Effector memory CD8-positive, alpha-beta T cell (primary cell): ENCODE measurements at regions not wholly inside any gene's neighbourhood (a gene's known extent, or its start where the extent isn't known, plus 50 kb on each side); places are given as distances from the start of the nearest gene placed in this dataset.
"Not testable (repeated sequence)": the region's sequence is repeated elsewhere in the genome, so short reads cannot be mapped to it uniquely, and the experiment has no call there.

Experiments
- ATAC-seq: fragments of 150-1000 bp; cut with Tn5 transposase; replicated peaks from 2 replicates; pipeline ENCODE4 v1.10.0; 2021; ENCODE audit warnings: mild to moderate bottlenecking, moderate library complexity
- DNase-seq, 3 experiments: peaks; one replicate each; pipeline ENCODE4 v3.0.0; 2021
- H3K27ac Mint-ChIP-seq, 2 donors: one replicate each; pipeline ENCODE4 v1.8.0; 2022; ENCODE audit warnings: mild to moderate bottlenecking in 2 of 2, mixed read lengths in 2 of 2, moderate library complexity in 2 of 2
- H3K27me3 Mint-ChIP-seq, 2 donors: one replicate each; pipeline ENCODE4 v1.8.0; 2022; ENCODE audit warnings: mixed read lengths in 2 of 2
- H3K36me3 Mint-ChIP-seq: one replicate; pipeline ENCODE4 v1.8.0; 2022; ENCODE audit warnings: mild to moderate bottlenecking, moderate library complexity, mixed read lengths; ENCODE audit not compliant: insufficient read depth
- H3K4me1 Mint-ChIP-seq, 2 donors: one replicate each; pipeline ENCODE4 v1.8.0; 2022; ENCODE audit warnings: low read depth in 2 of 2, mixed read lengths in 2 of 2
- H3K4me3 Mint-ChIP-seq, 2 donors: one replicate each; pipeline ENCODE4 v1.8.0; 2022; ENCODE audit warnings: mild to moderate bottlenecking in 2 of 2, mixed read lengths in 2 of 2, moderate library complexity in 2 of 2
- H3K9me3 Mint-ChIP-seq, 2 donors: one replicate each; pipeline ENCODE4 v1.8.0; 2022; ENCODE audit warnings: mixed read lengths in 2 of 2

DNA sequence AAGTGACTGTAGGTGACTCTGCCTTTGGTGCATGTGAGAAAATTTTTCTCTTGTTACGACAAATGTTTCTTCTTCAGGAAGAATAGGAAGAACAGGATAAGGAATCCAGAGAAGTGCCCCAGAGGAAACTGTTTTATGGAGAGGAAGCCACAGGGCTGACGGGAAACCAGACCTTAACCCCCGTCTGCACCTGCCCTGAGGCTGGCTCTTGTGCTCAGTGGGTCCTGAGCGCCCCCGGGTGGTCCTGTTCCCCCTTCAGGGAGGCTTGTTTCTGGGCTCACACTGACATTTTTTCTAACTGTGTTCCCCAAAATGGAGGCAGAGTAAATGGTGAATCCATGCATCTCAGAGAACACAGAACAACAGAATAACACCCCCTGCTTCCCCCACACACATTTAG lies 691.8 kb downstream of the TMEM121 start:
- H3K27me3 Mint-ChIP-seq: peaks cover 14 to 65% of the 10 kb centered on the region in 2 donors
- DNase-seq (no peak), ATAC-seq (no peak)
- H3K27ac Mint-ChIP-seq: no peak overlapping the region
- H3K4me3 Mint-ChIP-seq: no peak overlapping the region
- no peaks in the 10 kb centered on the region for H3K36me3 Mint-ChIP-seq
- peaks cover 2 to 7% of the 10 kb centered on the region in 2 donors for H3K4me1 Mint-ChIP-seq
- no peaks in the 10 kb centered on the region for H3K9me3 Mint-ChIP-seq

DNA sequence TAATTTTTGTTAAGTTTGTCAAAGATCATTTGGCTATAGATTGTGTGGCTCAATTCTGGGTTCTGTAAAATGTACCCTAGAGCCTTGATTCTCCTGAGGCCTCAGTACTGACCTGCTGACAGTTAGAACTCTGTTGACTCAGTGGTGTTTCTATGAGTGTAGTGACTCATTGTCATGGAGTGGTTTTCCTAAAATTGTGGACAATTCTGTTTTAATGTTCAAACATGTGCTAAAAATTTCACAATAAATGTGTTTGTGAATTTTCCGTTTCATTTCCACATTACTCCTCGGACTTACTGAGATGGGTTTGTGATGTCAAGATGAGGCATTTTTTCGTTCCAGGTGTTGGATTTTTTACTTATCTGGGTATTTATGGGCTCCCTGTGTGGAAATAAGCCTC lies 695.9 kb downstream of the TMEM121 start:
- Mint-ChIP-seq H3K9me3 (no peaks in the 10 kb centered on the region), H3K27me3 (peaks cover 22 to 54% of the 10 kb centered on the region in 2 donors), H3K4me1 (peaks cover 4 to 11% of the 10 kb centered on the region in 2 donors), H3K4me3 (no peak overlapping the region), H3K27ac (peak overlapping the region in 1 of 2 donors; percentile 71), H3K36me3 (no peaks in the 10 kb centered on the region)
- DNase-seq (no peak), ATAC-seq (no peak)

DNA sequence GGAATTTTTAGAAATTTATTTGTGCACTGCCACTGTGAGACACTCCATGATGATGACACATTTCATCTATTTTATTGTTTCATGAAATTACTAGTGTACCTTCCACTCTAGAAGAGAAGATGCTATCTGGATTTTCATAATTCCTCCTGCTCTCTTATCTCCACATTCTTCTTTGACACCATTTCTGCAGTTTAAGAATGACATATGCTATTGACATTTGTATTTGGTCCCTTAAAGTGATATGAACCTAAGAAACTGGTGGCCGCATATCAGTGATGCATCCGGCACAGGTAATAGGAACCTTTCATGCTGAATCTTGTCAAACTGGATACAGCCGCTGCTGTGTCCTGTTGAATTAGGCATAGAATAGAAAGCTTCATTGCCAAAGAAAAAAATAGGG lies 696.3 kb downstream of the TMEM121 start:
- peaks cover 22 to 55% of the 10 kb centered on the region in 2 donors for H3K27me3 Mint-ChIP-seq

DNA sequence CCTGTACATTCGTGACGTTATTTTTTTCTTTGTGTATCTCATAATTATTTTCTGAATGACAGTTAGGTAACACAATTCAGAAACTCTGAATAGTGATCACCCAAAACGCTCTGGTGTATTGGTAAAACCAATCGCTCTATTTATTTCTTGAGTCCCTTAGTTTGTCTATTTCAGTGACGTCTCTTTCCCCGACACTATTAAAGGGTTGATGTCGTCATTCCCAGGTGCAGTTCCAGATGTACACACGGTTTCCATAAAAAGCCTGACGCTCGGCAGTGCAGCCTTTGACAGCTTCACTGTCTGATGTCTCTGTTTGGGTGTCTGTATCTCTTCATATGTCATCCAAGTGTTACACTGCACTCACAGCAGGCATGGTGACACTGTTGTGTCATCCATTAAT lies 701.4 kb downstream of the TMEM121 start:
- no peak overlapping the region for H3K27ac Mint-ChIP-seq
- H3K9me3 Mint-ChIP-seq: no peaks in the 10 kb centered on the region
- DNase-seq (no peak), ATAC-seq (no peak)
- no peak overlapping the region for H3K4me3 Mint-ChIP-seq
- peaks cover 8 to 28% of the 10 kb centered on the region in 2 donors for H3K27me3 Mint-ChIP-seq
- peaks cover 3 to 5% of the 10 kb centered on the region in 2 donors for H3K4me1 Mint-ChIP-seq
- H3K36me3 Mint-ChIP-seq: no peaks in the 10 kb centered on the region

More for the DNA sequence above, 696.3 kb downstream of the TMEM121 start:
- no peak for ATAC-seq
- Mint-ChIP-seq H3K36me3 (no peaks in the 10 kb centered on the region), H3K4me3 (no peak overlapping the region), H3K9me3 (no peaks in the 10 kb centered on the region), H3K27ac (peak overlapping the region in 1 of 2 donors; percentile 71), H3K4me1 (peaks cover 4 to 11% of the 10 kb centered on the region in 2 donors)
- DNase-seq: no peak

DNA sequence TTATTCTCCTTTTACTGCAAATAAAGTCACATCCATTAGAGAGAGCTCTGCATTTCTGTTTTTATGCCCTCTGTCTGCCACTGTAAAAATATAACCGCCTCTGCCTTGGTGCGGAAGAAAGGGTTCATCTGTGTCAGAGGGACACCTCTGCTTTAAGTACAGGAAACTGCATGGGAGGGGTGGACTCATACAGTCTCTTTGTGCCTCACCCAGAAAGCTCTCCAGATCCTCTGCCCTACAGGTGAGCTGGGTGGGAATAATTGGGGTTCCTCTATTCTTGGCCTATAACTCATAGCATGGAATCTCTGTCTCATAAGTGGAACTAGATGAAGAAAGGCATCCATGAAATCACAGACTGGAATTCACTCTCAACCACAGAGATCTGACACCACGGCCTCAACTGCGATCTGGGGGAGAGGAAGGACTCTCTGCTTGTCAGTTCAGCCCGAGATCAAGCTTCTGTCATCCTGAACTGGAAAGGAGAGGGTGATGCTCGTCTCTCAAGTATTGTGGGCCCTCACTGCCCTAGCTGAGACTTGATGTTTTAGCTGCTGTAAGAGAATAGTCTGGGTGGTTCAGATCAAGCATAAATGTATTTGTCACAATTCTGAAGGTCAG lies 702.3 kb downstream of the TMEM121 start:
- H3K4me3 Mint-ChIP-seq: no peak overlapping the region
- no peaks in the 10 kb centered on the region for H3K36me3 Mint-ChIP-seq
- no peak overlapping the region for H3K27ac Mint-ChIP-seq
- H3K27me3 Mint-ChIP-seq: peaks cover 7 to 24% of the 10 kb centered on the region in 2 donors
- H3K9me3 Mint-ChIP-seq: no peaks in the 10 kb centered on the region
- peaks cover 3 to 4% of the 10 kb centered on the region in 2 donors for H3K4me1 Mint-ChIP-seq
- DNase-seq (no peak), ATAC-seq (peak; percentile 60)

DNA sequence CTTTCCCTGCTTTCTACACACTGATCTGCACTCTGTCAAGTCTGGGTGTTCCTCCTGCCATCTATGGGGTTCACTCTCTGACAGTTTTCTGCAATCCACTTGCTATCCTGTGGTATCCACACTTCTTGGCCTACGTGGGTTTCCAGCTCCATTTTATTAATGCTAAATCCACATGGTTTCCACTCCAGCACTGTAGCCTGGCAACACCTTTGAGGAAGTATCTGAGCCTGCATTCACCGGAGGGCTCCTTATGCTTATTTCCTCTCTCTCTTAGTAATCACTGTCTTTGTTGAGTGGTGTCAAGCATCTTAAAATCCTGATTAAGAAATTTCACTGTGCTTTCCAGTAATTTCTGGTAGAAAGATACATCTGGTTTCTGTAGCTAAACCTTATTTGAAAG lies 703.7 kb downstream of the TMEM121 start:
- Mint-ChIP-seq H3K27ac (no peak overlapping the region), H3K27me3 (peaks cover 0 to 24% of the 10 kb centered on the region in 2 donors), H3K9me3 (no peaks in the 10 kb centered on the region), H3K4me1 (peaks cover 4 to 10% of the 10 kb centered on the region in 2 donors), H3K4me3 (no peak overlapping the region), H3K36me3 (no peaks in the 10 kb centered on the region)
- DNase-seq (no peak), ATAC-seq (no peak)

DNA sequence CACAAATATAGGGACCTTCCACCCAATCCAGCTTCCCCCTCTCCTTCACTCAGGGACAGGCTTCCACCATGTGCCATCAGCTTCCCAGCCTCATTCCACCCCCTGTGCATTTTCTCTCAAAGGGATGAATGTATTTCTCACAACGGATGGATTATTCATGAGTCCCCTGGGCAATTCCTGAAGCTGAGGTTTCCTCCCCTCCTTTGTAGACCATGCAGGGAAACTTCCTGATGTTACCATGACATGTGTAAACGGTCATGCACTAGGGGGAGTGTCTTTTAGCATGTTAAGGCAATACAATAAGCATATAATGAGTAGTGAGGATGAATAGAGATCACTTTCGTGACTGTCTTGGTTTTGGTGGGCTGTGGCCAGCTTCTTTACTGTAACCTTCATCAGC lies 706.8 kb downstream of the TMEM121 start:
- not testable (repeated sequence) for H3K4me3 Mint-ChIP-seq, H3K36me3 Mint-ChIP-seq, H3K9me3 Mint-ChIP-seq, H3K27ac Mint-ChIP-seq, ATAC-seq, DNase-seq
- Mint-ChIP-seq H3K4me1 (peaks cover 8 to 15% of the 10 kb centered on the region in 2 donors), H3K27me3 (peaks cover 7 to 18% of the 10 kb centered on the region in 2 donors)

DNA sequence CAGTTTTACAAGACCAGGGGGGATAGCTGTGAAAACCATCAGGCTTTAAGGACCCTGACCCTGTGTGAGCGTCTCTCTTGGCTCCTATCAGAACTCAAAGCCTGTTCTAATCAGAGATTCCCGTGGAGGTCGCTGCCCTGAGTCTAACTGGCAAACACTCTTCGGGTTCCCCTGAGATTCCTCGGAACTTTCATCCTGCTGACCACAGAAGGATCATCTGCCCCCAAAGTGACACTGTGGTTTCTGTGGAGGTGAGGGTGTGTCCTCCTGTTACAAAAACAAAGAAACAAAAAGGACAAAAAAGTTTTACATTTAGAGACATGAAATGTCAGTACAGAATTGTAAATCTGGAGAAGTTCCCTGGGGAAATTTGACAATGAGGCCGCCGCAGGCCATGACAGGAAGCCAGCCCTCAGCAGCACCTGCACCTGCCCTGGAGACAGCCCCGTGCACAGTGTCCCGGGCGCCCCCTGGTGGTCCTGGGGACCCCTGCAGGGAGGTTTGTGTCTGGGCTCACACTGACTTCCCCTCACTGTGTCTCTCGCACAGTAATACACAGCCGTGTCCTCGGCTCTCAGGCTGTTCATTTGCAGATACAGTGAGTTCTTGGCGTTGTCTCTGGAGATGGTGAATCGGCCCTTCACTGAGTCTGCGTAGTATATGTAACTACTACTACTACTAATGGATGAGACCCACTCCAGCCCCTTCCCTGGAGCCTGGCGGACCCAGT lies 708.3 kb downstream of the TMEM121 start:
- H3K9me3 Mint-ChIP-seq, H3K27ac Mint-ChIP-seq, H3K36me3 Mint-ChIP-seq, H3K4me3 Mint-ChIP-seq: not testable (repeated sequence)
- peaks cover 8 to 13% of the 10 kb centered on the region in 2 donors for H3K4me1 Mint-ChIP-seq
- peak in 1 of 3 experiments; percentile 3 for DNase-seq
- peak; percentile 62 for ATAC-seq
- peaks cover 17 to 22% of the 10 kb centered on the region in 2 donors for H3K27me3 Mint-ChIP-seq

DNA sequence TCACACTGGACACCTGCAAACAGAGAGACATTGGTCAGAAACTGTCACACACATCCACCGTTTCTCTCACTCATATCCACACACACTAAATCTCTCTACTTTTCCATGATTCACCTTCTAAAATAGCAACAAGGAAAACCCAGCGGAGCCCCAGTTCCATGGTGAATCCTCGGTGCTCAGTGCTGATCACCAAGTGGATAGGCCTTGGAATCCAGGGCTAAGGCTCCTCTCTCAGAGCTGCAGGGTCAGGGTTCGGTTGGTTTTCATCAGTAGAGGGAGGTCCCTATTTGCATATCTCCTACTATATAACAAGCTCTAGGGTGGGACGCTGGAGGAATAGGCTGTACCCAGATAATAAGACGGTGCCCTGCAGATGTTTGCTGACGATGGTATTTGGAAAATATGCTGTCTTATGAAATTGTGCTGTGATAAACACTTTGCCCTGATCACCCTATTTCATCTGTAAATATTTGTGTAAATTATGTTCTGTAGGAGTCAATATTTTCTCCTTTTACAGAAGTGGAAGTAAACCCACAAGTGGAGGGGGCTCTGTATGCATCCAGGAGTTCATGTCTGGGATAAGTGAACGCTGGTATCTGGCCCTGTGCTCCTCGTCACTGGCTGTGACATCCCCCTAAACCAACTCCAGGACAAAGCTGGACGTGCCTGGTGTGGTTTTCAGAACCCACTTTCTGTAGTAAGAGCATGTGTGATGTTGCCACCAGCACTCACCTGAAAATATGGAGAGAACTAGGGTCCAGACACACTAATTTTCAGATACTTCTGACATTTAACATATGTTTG lies 709.2 kb downstream of the TMEM121 start:
- Mint-ChIP-seq H3K27ac (no peak overlapping the region), H3K27me3 (peaks cover 25 to 31% of the 10 kb centered on the region in 2 donors), H3K4me3 (no peak overlapping the region), H3K36me3 (no peaks in the 10 kb centered on the region), H3K4me1 (peaks cover 8 to 13% of the 10 kb centered on the region in 2 donors), H3K9me3 (no peaks in the 10 kb centered on the region)
- ATAC-seq (no peak), DNase-seq (no peak)

DNA sequence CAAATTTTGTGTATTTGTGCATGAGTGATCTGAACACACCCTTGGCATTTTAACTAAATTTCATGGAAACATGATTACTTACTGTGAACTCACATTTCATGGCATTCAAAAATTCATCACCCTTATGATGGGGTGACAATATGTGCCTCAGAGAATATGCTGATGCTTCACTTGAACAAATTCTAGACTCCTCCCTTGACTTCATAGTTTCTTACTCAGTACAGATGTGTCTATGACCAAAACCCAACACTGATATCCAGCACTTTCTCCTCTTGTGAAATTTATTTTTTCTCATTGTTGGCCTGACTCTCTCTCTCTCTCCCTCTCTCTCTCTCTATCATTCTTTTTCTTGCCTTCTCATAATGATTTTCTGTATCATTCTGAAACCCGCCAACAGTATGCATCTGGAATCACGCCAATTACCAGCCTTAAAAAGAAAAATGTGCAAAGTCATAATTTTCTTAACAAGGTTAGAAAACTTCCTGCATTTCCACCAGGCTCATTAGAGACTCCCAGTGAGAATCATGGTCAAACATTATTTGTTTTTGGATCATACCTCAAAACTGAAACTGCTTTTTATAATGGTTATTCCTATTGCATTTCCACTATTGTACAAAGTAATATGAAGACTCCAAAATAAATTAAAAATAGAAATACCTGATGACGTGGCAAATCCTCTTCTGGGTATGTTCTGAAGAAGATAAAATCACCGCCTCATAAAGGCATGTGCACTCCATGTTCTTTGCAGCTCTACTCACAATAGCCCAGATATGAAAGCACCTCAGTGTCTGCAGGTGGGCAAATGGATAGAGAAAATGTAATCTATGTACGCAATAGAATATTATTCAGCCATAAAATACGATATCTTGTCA lies 722.2 kb downstream of the TMEM121 start:
- H3K27me3 Mint-ChIP-seq: peaks cover 64 to 80% of the 10 kb centered on the region in 2 donors
- H3K4me1 Mint-ChIP-seq: no peaks in the 10 kb centered on the region
- no peaks in the 10 kb centered on the region for H3K36me3 Mint-ChIP-seq
- ATAC-seq: no peak
- no peak overlapping the region for H3K27ac Mint-ChIP-seq
- no peaks in the 10 kb centered on the region for H3K9me3 Mint-ChIP-seq
- no peak overlapping the region for H3K4me3 Mint-ChIP-seq
- no peak for DNase-seq

DNA sequence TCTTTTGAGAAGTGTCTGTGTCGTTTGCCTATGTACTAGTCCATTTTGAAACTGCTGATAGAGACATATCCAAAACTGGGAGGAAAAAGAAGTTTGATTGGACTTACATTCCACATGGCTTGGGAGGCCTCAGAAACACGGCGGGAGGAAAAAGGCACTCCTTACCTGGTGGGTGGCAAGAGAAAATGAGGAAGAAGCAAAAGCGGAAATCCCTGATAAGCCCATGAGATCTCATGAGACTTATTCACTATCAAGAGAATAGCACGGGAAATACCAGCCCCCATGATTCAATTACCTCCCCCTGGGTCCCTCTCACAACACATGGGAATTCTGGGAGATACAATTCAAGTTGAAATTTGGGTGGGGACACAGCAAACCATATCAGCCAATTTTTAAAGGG lies 727.6 kb downstream of the TMEM121 start:
- DNase-seq, H3K27ac Mint-ChIP-seq, H3K36me3 Mint-ChIP-seq, H3K9me3 Mint-ChIP-seq, ATAC-seq, H3K4me1 Mint-ChIP-seq, H3K4me3 Mint-ChIP-seq: not testable (repeated sequence)
- H3K27me3 Mint-ChIP-seq: peaks cover 36 to 87% of the 10 kb centered on the region in 2 donors

DNA sequence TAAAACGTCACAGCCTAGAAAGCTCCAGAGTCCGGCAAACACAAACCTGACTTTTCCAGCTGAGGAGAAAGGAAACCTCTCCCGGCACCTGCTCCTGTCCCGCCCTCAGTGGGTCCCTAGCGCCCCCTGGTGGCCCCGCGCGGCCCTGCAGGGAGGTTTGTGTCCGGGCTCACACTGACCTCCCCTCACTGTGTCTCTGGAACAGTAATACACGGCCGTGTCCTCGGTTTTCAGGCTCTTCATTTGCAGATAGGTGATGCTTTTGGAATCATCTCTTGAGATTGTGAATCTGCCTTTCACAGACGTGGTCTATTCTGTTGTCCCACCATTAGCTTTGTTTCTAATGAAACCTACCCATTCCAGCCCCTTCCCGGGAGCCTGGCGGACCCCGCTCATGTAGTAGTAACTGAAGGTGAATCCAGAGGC lies 731.2 kb downstream of the TMEM121 start:
- not testable (repeated sequence) for H3K4me3 Mint-ChIP-seq, H3K36me3 Mint-ChIP-seq, H3K27ac Mint-ChIP-seq, H3K9me3 Mint-ChIP-seq, H3K4me1 Mint-ChIP-seq, ATAC-seq
- peaks cover 20 to 86% of the 10 kb centered on the region in 2 donors for H3K27me3 Mint-ChIP-seq
- peak; percentile 61 to 72 (median 71) for DNase-seq
